Right atrium auricular region (tissue), 2 donors: ENCODE measurements at regions not wholly inside any gene's neighbourhood (a gene's known extent, or its start where the extent isn't known, plus 50 kb on each side); places are given as distances from the start of the nearest gene placed in this dataset.

ENCODE experiments used
- DNase-seq: peaks from one replicate; pipeline ENCODE4 v3.0.0-alpha.2; 2019; ENCODE audit warnings: low spot score
- H3K27ac ChIP-seq, 2 donors: fragments of 200-600 bp; sonication (generic); 1 replicate in 1 of 2; 2 replicates in 1 of 2; pipeline ENCODE4 v1.5.1; 2016 to 2019
- H3K27me3 ChIP-seq, 2 donors: fragments of 200-600 bp; sonication (generic); one replicate each; pipeline versions ENCODE4 v1.5.1 to v1.6.0; 2017 to 2019
- H3K36me3 ChIP-seq: fragments of 200-600 bp; sonication (generic); one replicate; pipeline ENCODE4 v1.5.1; 2016
- H3K4me1 ChIP-seq, 2 donors: fragments of 200-600 bp; sonication (generic); one replicate each; pipeline versions ENCODE4 v1.5.1 to v1.6.0; 2017 to 2019
- H3K4me3 ChIP-seq, 2 donors: fragments of 200-600 bp; sonication (generic); 1 replicate in 1 of 2; 2 replicates in 1 of 2; pipeline ENCODE4 v1.5.1; 2017 to 2019; ENCODE audit warnings: mild to moderate bottlenecking in 1 of 2, moderate library complexity in 1 of 2
- H3K9me3 ChIP-seq, 2 donors: fragments of 200-600 bp; sonication (generic); one replicate each; pipeline ENCODE4 v1.5.1; 2019
- TF ChIP-seq, protein P1 (sequence below), 2 donors: fragments of 200-600 bp; sonication (generic); IDR thresholded peaks; one replicate each; pipeline ENCODE4 v1.5.1; 2019; ENCODE audit warnings: antibody characterized with exemption in 2 of 2

- no peaks in the 10 kb centered on the region for H3K36me3 ChIP-seq
- H3K4me1 ChIP-seq: no peaks in the 10 kb centered on the region
- no peak overlapping the region for H3K27ac ChIP-seq
- DNase-seq: no peak
- TF ChIP-seq, protein P1, sequence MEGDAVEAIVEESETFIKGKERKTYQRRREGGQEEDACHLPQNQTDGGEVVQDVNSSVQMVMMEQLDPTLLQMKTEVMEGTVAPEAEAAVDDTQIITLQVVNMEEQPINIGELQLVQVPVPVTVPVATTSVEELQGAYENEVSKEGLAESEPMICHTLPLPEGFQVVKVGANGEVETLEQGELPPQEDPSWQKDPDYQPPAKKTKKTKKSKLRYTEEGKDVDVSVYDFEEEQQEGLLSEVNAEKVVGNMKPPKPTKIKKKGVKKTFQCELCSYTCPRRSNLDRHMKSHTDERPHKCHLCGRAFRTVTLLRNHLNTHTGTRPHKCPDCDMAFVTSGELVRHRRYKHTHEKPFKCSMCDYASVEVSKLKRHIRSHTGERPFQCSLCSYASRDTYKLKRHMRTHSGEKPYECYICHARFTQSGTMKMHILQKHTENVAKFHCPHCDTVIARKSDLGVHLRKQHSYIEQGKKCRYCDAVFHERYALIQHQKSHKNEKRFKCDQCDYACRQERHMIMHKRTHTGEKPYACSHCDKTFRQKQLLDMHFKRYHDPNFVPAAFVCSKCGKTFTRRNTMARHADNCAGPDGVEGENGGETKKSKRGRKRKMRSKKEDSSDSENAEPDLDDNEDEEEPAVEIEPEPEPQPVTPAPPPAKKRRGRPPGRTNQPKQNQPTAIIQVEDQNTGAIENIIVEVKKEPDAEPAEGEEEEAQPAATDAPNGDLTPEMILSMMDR (IDR thresholded peaks at IDR 0.05): no peak
- no peaks in the 10 kb centered on the region for H3K27me3 ChIP-seq
- H3K9me3 ChIP-seq: no peaks in the 10 kb centered on the region
- no peak overlapping the region for H3K4me3 ChIP-seq
Observed at GRCh38 chr7:13188922-13189321, 501.5 kb downstream of the ARL4A start.

DNA sequence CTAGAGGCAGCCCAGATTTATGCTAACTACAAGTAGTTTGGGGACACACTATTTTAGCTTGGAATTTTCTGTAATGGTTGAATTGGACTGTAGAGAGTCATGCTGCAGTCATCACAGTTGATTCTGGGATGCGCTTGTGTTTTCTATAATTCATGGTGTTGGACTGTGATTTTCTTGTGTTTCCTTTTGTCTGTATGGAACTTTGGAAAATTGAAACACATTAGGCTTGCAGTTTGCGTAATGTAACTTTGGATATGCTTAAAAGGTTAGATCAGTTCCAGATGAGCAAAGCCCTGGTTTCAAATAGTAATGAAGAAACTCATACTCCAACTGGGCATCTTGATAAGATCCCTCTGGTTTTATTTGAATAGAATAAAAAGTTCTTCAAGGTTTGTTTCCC lies 502.2 kb downstream of the ARL4A start:
- H3K27ac ChIP-seq: no peak overlapping the region

DNA sequence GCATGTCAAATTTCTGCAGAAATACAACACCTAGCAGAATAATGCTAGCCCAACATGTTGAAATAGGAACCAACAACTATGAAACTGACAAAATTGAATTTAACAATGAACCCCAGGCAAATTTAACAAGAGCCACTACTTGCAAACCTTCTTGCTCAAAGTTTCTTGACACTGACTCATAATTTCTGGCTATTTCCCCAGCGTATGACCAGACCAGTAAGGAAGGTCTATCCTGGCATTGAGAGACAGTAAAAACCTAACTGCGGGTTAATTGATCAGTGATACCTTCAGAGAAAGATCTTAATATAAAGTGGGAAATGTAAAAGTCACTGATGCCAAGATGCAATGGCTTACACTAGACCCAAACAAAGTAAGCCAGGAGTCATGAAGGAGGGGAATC lies 510.1 kb downstream of the ARL4A start:
- H3K27me3 ChIP-seq: no peaks in the 10 kb centered on the region
- no peaks in the 10 kb centered on the region for H3K36me3 ChIP-seq
- no peak overlapping the region for H3K4me3 ChIP-seq
- H3K9me3 ChIP-seq: no peaks in the 10 kb centered on the region
- no peaks in the 10 kb centered on the region for H3K4me1 ChIP-seq
- H3K27ac ChIP-seq: no peak overlapping the region
- DNase-seq: no peak
- TF ChIP-seq, protein P1 (IDR thresholded peaks at IDR 0.05): no peak

More for the DNA sequence above, 502.2 kb downstream of the ARL4A start:
- Histone ChIP-seq H3K4me3 (no peak overlapping the region), H3K36me3 (no peaks in the 10 kb centered on the region), H3K27me3 (no peaks in the 10 kb centered on the region), H3K4me1 (no peaks in the 10 kb centered on the region), H3K9me3 (no peaks in the 10 kb centered on the region)
- DNase-seq: no peak
- TF ChIP-seq, protein P1 (IDR thresholded peaks at IDR 0.05): no peak

GRCh38 chr7:13198036-13198435 lies 510.6 kb downstream of the ARL4A start:
- DNase-seq: no peak
- no peak overlapping the region for H3K27ac ChIP-seq
- no peaks in the 10 kb centered on the region for H3K9me3 ChIP-seq
- no peaks in the 10 kb centered on the region for H3K36me3 ChIP-seq
- TF ChIP-seq, protein P1 (IDR thresholded peaks at IDR 0.05): no peak
- no peak overlapping the region for H3K4me3 ChIP-seq
- no peaks in the 10 kb centered on the region for H3K4me1 ChIP-seq
- H3K27me3 ChIP-seq: no peaks in the 10 kb centered on the region

DNA sequence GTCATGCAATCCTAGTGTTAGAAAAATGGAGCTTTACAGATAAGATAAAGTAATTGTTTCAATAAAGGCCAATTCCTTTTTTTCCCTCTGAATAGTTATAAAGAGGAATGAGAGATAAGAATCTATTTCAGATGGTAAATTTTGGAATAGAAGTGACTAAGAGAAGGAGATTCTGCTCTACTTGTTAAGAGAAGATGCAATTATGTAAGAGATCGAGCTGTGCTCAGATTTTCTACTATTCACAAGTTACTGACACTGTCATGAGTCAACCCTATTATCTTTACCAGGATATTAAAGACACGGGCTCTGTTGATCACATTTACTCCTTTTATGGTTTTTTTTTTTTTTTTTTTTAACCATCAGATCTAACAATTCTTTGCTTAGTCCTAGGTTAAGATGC lies 511.3 kb downstream of the ARL4A start:
- H3K4me3 ChIP-seq: no peak overlapping the region
- H3K4me1 ChIP-seq: no peaks in the 10 kb centered on the region
- TF ChIP-seq, protein P1 (IDR thresholded peaks at IDR 0.05): no peak
- H3K27me3 ChIP-seq: no peaks in the 10 kb centered on the region
- no peak overlapping the region for H3K27ac ChIP-seq
- DNase-seq: no peak
- H3K36me3 ChIP-seq: no peaks in the 10 kb centered on the region
- H3K9me3 ChIP-seq: no peaks in the 10 kb centered on the region

DNA sequence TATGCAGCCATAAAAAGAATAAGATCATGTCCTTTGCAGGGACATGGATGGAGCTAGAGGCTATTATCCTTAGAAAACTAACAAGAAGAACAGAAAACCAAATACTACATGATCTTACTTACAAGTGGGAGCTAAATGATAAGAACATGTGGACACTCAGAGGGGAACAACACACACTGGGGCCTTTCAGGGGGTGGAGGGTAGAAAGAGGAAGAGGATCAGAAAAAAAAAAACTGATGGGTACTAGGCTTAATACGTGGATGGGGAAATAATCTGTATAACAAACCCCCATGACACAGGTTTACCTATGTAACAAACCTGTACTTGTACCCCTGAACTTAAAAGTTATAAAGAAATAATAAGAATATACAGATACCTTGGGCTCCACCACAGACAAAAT lies 514.2 kb downstream of the ARL4A start:
- TF ChIP-seq, protein P1 (IDR thresholded peaks at IDR 0.05): no peak
- H3K9me3 ChIP-seq: no peaks in the 10 kb centered on the region
- no peak overlapping the region for H3K27ac ChIP-seq
- no peaks in the 10 kb centered on the region for H3K27me3 ChIP-seq
- DNase-seq: no peak
- no peak overlapping the region for H3K4me3 ChIP-seq
- no peaks in the 10 kb centered on the region for H3K4me1 ChIP-seq
- no peaks in the 10 kb centered on the region for H3K36me3 ChIP-seq
